GM10266 (cell line): ENCODE measurements at regions not wholly inside any gene's neighbourhood (a gene's known extent, or its start where the extent isn't known, plus 50 kb on each side); places are given as distances from the start of the nearest gene placed in this dataset.

Source experiments
- DNase-seq: peaks from one replicate; pipeline ENCODE4 v3.0.0; 2012; ENCODE audit errors: extremely low spot score
- TF ChIP-seq, protein P1 (sequence below): IDR thresholded peaks from 2 replicates; pipeline ENCODE4 v1.5.1; 2012; ENCODE audit warnings: mild to moderate bottlenecking, low read depth; ENCODE audit not compliant: control insufficient read depth, insufficient read depth; ENCODE audit errors: missing control alignments

DNA sequence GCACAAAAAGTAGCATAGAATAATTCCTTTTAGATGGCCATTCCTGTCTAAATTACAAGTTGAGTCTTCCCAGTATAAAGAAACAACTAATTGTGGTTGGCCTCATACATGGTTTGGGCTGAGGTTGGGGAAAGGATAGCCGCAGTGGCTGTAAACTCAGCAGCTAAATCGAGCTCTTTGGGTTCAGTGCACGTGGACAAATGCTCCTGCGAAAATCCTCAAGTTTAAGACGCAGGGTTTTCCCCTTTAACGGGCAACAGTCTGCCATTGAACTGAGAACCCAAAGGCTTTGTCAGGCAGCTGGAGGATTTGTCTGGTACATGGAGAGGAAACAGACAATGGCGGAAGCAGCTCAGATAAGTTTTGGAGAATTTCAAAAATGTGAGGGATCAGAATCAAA, 331.9 kb downstream of the TGFB2 start:
- no peak for DNase-seq
- TF ChIP-seq, protein P1, sequence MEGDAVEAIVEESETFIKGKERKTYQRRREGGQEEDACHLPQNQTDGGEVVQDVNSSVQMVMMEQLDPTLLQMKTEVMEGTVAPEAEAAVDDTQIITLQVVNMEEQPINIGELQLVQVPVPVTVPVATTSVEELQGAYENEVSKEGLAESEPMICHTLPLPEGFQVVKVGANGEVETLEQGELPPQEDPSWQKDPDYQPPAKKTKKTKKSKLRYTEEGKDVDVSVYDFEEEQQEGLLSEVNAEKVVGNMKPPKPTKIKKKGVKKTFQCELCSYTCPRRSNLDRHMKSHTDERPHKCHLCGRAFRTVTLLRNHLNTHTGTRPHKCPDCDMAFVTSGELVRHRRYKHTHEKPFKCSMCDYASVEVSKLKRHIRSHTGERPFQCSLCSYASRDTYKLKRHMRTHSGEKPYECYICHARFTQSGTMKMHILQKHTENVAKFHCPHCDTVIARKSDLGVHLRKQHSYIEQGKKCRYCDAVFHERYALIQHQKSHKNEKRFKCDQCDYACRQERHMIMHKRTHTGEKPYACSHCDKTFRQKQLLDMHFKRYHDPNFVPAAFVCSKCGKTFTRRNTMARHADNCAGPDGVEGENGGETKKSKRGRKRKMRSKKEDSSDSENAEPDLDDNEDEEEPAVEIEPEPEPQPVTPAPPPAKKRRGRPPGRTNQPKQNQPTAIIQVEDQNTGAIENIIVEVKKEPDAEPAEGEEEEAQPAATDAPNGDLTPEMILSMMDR = no peak

DNA sequence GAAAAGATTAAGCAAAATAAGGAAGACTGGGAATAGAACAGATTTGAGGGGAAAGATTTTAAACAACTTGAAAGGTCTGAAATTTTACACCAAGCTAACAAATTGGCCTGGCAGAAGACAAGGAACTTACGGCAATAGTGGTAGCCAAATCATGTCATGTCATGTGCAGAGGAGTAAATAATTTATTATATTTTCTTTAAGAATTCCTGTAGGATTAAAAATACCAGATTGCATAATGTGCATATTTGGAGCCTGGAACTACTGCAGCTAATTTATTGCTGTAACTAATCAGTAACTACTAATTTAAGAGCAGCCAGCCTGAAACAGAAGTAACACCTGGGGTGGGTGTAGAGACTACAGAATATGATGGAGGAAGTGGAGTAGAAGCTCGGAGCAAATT, 334.3 kb downstream of the TGFB2 start:
- DNase-seq = no peak
- TF ChIP-seq, protein P1 = no peak

DNA sequence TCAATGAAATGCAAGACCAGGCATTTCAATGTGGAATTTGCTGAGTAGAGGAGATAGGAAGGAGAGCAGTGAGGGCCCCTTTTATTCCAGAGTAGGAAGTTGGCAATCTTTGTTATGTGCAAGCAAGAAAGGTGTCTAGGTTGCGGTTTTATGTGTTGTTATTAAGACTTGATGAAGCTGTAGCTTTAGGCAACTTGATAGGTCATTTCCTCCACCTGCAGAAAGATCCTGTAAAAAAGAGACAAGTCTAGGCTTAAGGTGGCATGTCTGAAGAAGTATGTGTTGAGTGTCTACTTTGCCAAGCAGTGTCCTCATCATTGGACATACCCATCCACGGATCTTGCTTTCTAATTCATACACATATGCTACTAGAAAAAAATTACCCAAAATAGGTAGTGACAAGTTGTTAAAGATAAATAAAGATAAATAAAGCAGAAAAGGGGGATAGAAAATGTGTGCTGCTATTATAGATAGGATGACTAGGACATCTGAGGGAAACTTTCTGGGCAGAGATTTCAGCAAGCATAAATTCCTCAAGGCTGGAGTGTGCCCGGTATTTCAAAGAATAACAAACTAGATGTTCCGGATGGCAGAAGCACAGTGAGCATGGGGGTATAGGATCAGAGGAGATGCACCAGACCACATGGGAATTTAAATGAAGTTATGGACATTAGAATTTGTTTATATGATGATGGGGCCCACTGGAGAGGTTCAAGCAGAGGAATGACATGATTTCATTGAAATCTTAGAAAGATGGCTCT, 335.0 kb downstream of the TGFB2 start:
- no peak for DNase-seq
- TF ChIP-seq, protein P1 = no peak

DNA sequence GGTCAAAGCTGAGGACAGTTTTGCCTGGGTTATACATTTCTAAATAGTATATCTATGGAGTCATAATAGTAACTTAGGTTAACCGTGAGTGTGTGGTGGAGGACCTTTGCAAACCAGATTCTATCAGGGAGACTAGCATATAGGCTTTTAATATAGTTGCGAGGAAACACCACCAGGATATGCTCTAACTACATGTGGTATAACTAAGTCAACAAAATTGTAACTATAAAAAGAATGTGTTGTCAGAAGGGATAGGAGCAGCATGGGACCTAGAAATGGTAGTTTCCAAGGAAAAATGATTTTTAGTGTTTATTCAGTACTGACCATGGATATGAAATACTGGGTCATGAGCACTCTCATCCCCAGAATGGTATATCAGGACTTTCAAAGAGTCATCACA, 338.1 kb downstream of the TGFB2 start:
- TF ChIP-seq, protein P1 = no peak
- DNase-seq = no peak

DNA sequence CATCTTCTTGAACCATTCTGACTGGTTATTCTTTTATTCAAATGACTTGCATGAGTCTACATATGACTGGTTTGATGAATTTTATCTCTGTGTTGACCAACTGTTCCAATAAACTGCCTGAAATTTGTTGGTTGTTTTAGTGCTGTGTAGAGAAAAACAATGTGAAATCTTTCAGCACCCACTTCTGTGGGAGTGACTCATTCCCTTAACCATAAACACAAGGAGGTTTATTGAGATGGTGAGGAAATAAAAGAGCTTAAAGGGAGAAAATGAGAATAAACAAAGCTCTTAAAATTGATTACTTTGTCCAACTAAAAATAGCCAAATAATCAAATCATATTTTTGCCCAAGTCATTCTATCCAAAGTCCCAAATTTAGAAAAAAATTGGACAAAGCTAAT, 341.1 kb downstream of the TGFB2 start:
- TF ChIP-seq, protein P1 = no peak
- no peak for DNase-seq

DNA sequence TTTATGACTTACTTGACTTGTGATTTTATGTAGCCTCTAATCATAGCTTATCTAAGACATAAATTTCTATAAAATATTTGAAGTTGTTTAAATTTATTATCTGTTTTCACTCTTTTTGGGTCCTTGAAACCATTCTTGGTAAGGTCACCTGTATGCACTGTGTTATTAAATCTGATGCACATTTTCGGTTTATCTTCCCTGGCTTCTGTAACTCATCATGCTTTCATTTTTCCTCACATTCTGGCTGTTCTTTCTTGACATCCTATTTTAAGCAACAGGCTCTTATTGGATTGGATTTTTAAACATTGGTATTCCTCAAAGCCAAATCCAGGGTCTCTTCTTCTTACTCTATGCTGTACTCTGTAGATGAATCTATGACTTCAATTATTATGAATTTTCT, 341.6 kb downstream of the TGFB2 start:
- TF ChIP-seq, protein P1 = no peak
- no peak for DNase-seq

DNA sequence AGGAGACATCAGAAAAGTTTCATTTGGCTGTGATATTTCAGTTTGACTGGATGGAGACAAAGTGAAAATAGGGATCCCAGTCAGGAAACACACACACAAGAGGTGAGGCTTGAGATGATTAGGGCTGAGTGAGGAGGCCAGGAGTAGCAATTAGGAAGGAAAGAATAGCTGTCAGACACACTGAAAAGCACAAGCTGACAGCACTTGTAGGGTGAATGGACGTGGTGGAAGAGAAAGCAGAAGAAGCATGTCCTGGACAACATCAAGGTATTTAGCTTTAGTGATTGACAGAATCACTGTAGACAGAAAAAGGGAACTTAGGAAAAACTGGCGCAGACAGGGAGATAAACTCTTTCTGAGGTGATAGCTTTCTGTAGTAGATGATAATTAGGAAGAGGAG, 347.7 kb downstream of the TGFB2 start:
- no peak for DNase-seq
- TF ChIP-seq, protein P1 = no peak
